CD4-positive, alpha-beta T cell (primary cell): ENCODE measurements at regions not wholly inside any gene's neighbourhood (a gene's known extent, or its start where the extent isn't known, plus 50 kb on each side); places are given as distances from the start of the nearest gene placed in this dataset.
A peak's percentile ranks its signal among the peaks of the same experiment; 100 is the strongest.

Source experiments
- ATAC-seq: fragments of 200-7000 bp; cut with Tn5 transposase; one replicate; pipeline ENCODE4 v1.10.0; 2022; ENCODE audit warnings: mild to moderate bottlenecking; ENCODE audit not compliant: poor library complexity
- CTCF ChIA-PET: fragments of 350-600 bp; sonication (Branson Sonifier 250); formaldehyde crosslinking; loops from one replicate; lab custom pipeline; 2021; ENCODE audit warnings: antibody characterized with exemption, inconsistent platforms; lab: Charles Lee
- POLR2A ChIA-PET: fragments of 350-600 bp; sonication (Branson Sonifier 250); formaldehyde crosslinking; loops from one replicate; lab custom pipeline; 2021; ENCODE audit warnings: antibody characterized with exemption, inconsistent platforms; lab: Charles Lee
- DNase-seq, 14 experiments: peaks; one replicate each; pipeline ENCODE4 v3.0.0-alpha.2; 2013 to 2020; ENCODE audit warnings: mixed read lengths in 2 of 14
- H3K27ac ChIP-seq, 2 donors: one replicate each; pipeline versions ENCODE4 v1.5.1 to v1.7.0; 2013; ENCODE audit warnings: low read length in 2 of 2, low read depth in 1 of 2, mild to moderate bottlenecking in 1 of 2
- H3K27me3 ChIP-seq, 2 experiments: 1 replicate in 1 of 2; 2 replicates in 1 of 2; pipeline versions ENCODE4 v1.6.1 to v1.7.0; 2013; ENCODE audit warnings: low read length in 2 of 2, control low read depth in 1 of 2, mild to moderate bottlenecking in 1 of 2, moderate library complexity in 1 of 2; ENCODE audit not compliant: insufficient read depth in 2 of 2, control insufficient read depth in 1 of 2
- H3K36me3 ChIP-seq: one replicate; pipeline ENCODE4 v1.6.1; 2013; ENCODE audit warnings: low read length, control low read depth; ENCODE audit not compliant: insufficient read depth
- H3K4me1 ChIP-seq: one replicate; pipeline ENCODE4 v1.6.1; 2013; ENCODE audit warnings: low read length, control low read depth; ENCODE audit not compliant: insufficient read depth
- H3K4me3 ChIP-seq: one replicate; pipeline ENCODE4 v1.5.1; 2013; ENCODE audit warnings: mild to moderate bottlenecking, low read length, moderate library complexity
- H3K9me3 ChIP-seq, 2 experiments: 1 replicate in 1 of 2; 2 replicates in 1 of 2; pipeline versions ENCODE4 v1.6.1 to v1.7.0; 2013; ENCODE audit warnings: low read length in 2 of 2, mild to moderate bottlenecking in 2 of 2, control low read depth in 1 of 2, moderate library complexity in 1 of 2; ENCODE audit not compliant: control insufficient read depth in 1 of 2, insufficient read depth in 1 of 2
- H3K27ac Mint-ChIP-seq: one replicate; pipeline ENCODE4 v1.8.0; 2020; ENCODE audit warnings: mixed read lengths
- H3K27me3 Mint-ChIP-seq: one replicate; pipeline ENCODE4 v1.8.0; 2021; ENCODE audit warnings: mixed read lengths
- H3K36me3 Mint-ChIP-seq: one replicate; pipeline ENCODE4 v1.8.0; 2021; ENCODE audit warnings: low read depth, mixed read lengths
- H3K4me1 Mint-ChIP-seq: one replicate; pipeline ENCODE4 v1.8.0; 2021; ENCODE audit warnings: low read depth, mixed read lengths
- H3K4me3 Mint-ChIP-seq: one replicate; pipeline ENCODE4 v1.8.0; 2020; ENCODE audit warnings: mild to moderate bottlenecking, mixed read lengths
- H3K9me3 Mint-ChIP-seq: one replicate; pipeline ENCODE4 v1.8.0; 2020; ENCODE audit warnings: mixed read lengths
- intact Hi-C, 2 experiments: fragments of 100-400 bp; cut with DNase I in 1 of 2; cut with micrococcal nuclease in 1 of 2; formaldehyde crosslinking; loops; one replicate each; pipeline versions ENCODE4 v1.15.1 to v1.9.0; 2023 to 2025; cut with DNase I, micrococcal nuclease
- TF ChIP-seq, protein P1 (sequence below): fragments of 200-600 bp; IDR thresholded peaks from one replicate; pipeline ENCODE4 v1.8.0; 2022; ENCODE audit warnings: antibody characterized with exemption, mild to moderate bottlenecking

GRCh38 chr6:92822222-92822621, 597.1 kb downstream of the EPHA7 start:
- intact Hi-C loops, result no loop called here
- TF ChIP-seq, protein P1, sequence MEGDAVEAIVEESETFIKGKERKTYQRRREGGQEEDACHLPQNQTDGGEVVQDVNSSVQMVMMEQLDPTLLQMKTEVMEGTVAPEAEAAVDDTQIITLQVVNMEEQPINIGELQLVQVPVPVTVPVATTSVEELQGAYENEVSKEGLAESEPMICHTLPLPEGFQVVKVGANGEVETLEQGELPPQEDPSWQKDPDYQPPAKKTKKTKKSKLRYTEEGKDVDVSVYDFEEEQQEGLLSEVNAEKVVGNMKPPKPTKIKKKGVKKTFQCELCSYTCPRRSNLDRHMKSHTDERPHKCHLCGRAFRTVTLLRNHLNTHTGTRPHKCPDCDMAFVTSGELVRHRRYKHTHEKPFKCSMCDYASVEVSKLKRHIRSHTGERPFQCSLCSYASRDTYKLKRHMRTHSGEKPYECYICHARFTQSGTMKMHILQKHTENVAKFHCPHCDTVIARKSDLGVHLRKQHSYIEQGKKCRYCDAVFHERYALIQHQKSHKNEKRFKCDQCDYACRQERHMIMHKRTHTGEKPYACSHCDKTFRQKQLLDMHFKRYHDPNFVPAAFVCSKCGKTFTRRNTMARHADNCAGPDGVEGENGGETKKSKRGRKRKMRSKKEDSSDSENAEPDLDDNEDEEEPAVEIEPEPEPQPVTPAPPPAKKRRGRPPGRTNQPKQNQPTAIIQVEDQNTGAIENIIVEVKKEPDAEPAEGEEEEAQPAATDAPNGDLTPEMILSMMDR, result no peak
- H3K27ac Mint-ChIP-seq, result no peak overlapping the region
- Histone ChIP-seq H3K9me3 (peaks cover 0 to 4% of the 10 kb centered on the region in 2 experiments), H3K4me3 (no peak overlapping the region), H3K27me3 (no peaks in the 10 kb centered on the region), H3K27ac (no peak overlapping the region), H3K36me3 (no peaks in the 10 kb centered on the region), H3K4me1 (no peaks in the 10 kb centered on the region)
- H3K4me1 Mint-ChIP-seq, result no peaks in the 10 kb centered on the region
- ATAC-seq (no peak), DNase-seq (no peak)
- H3K27me3 Mint-ChIP-seq, result no peaks in the 10 kb centered on the region
- H3K4me3 Mint-ChIP-seq, result no peak overlapping the region
- POLR2A ChIA-PET, result no interaction called here
- no peaks in the 10 kb centered on the region for H3K36me3 Mint-ChIP-seq
- peaks cover 13% of the 10 kb centered on the region for H3K9me3 Mint-ChIP-seq
- CTCF ChIA-PET, result no interaction called here

- Mint-ChIP-seq H3K9me3 (peaks cover 13% of the 10 kb centered on the region), H3K27ac (no peak overlapping the region), H3K36me3 (no peaks in the 10 kb centered on the region), H3K4me1 (no peaks in the 10 kb centered on the region), H3K4me3 (no peak overlapping the region), H3K27me3 (no peaks in the 10 kb centered on the region)
- Histone ChIP-seq H3K9me3 (peaks cover 0 to 4% of the 10 kb centered on the region in 2 experiments), H3K36me3 (no peaks in the 10 kb centered on the region), H3K27ac (no peak overlapping the region), H3K27me3 (no peaks in the 10 kb centered on the region), H3K4me1 (no peaks in the 10 kb centered on the region), H3K4me3 (no peak overlapping the region)
- ChIA-PET POLR2A (no interaction called here), CTCF (no interaction called here)
- ATAC-seq (no peak), DNase-seq (no peak)
- intact Hi-C loops, result no loop called here
- TF ChIP-seq, protein P1, result no peak
Measured at GRCh38 chr6:92820601-92821000, 598.8 kb downstream of the EPHA7 start.

DNA sequence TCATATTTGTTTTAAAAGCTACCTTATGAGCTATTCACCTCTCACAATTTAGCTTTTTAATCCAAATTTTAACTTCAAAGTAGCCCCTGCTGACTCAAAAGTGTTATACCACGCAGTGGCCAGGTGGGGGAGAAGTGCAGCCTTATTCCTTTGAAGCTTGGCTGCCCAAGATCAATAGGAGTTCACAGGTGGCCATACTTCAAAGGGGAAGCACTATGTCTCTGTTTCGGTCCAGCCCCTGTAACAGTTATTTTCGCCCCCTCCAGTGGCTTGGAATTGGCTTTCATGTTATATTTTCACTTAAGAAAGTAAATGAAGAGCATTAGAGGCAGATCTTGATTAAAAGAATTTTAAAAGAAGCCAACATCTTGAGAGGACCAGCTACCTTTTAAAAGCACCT, 608.4 kb downstream of the EPHA7 start:
- H3K27ac ChIP-seq, result no peak overlapping the region
- ChIA-PET POLR2A (no interaction called here), CTCF (no interaction called here)
- Mint-ChIP-seq H3K27ac (no peak overlapping the region), H3K4me3 (no peak overlapping the region), H3K27me3 (no peaks in the 10 kb centered on the region), H3K9me3 (no peaks in the 10 kb centered on the region), H3K36me3 (no peaks in the 10 kb centered on the region), H3K4me1 (no peaks in the 10 kb centered on the region)
- DNase-seq, result peak in 1 of 14 experiments; percentile 1
- no peaks in the 10 kb centered on the region for H3K9me3 ChIP-seq
- no peaks in the 10 kb centered on the region for H3K4me1 ChIP-seq
- H3K4me3 ChIP-seq, result no peak overlapping the region
- TF ChIP-seq, protein P1, result no peak
- intact Hi-C loops, result no loop called here
- H3K36me3 ChIP-seq, result no peaks in the 10 kb centered on the region
- H3K27me3 ChIP-seq, result no peaks in the 10 kb centered on the region
- no peak for ATAC-seq
